ENCODE measurements at regions not wholly inside any gene's neighbourhood (a gene's known extent, or its start where the extent isn't known, plus 50 kb on each side); places are given as distances from the start of the nearest gene placed in this dataset.

DNA sequence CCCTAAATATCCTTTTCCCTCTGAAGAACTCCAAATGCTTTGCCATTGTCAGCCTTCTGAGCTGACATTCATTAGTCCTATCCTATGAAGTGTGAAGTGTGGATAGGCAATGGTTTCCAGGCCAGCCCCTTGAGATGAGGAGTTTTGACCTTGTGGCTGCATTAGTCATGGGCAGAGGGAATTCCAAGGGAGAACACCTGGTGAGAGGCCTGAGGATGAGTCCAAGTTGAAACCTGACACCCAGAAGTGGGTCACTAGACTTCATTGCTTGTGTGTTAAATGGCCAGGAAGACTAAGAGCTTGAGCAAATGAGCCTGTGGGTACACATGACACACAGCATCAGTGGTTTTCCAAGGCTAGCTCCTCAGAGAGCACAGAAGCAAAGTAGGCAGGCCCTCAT lies 260.8 kb downstream of the SKAP2 start:
- intact Hi-C loops (cut with micrococcal nuclease; ENCODE audit: unreplicated experiment), result loop anchor here (1.0 to 5.0 kb wide), 3 partner anchors 35 to 226 kb away; no protein-coding TSS in a partner anchor
- no peak for TF ChIP-seq CTCF (conservative IDR thresholded peaks at IDR 0.05)
- no peak for TF ChIP-seq EZH2 (IDR thresholded peaks at IDR 0.05; ENCODE audit: low read depth)
- Histone ChIP-seq H3K4me1 (replicated peaks; ENCODE audit: insufficient read depth) (peaks cover 24% of the 10 kb centered on the region), H3K79me2 (ENCODE audit: low read depth) (no peaks in the 10 kb centered on the region), H3K27me3 (ENCODE audit: insufficient read depth, low read depth) (no peaks in the 10 kb centered on the region), H2AFZ (no peak overlapping the region), H3K9me3 (ENCODE audit: insufficient read depth, low read depth) (no peaks in the 10 kb centered on the region), H3K27ac (no peak overlapping the region), H3K4me2 (peak overlapping the region; percentile 39), H3K4me3 (no peak overlapping the region), H3F3A (ENCODE audit: insufficient read depth, low read depth) (peaks cover 9% of the 10 kb centered on the region; the same call in 1 of the 2 replicates), H4K20me1 (ENCODE audit: insufficient read depth) (no peaks in the 10 kb centered on the region), H3K9me2 (ENCODE audit: insufficient read depth) (no peaks in the 10 kb centered on the region), H3K36me3 (ENCODE audit: low read depth) (no peaks in the 10 kb centered on the region)
- ChIA-PET CTCF (no interaction called here), POLR2A (ENCODE audit: unreplicated experiment) (interaction anchor here (0.7 kb wide), 1 partner anchor 65 kb away, joined by 4 read pairs; no protein-coding TSS in a partner anchor)
- BruUV-seq (replicated peaks), result no TSS peak
- peak; percentile 79 to 99 for DNase-seq

GRCh38 chr7:26608402-26608801 lies 256.0 kb downstream of the SKAP2 start:
- Histone ChIP-seq H3K4me2 (no peak overlapping the region), H3K4me1 (replicated peaks; ENCODE audit: insufficient read depth) (peaks cover 17% of the 10 kb centered on the region), H3K36me3 (ENCODE audit: low read depth) (no peaks in the 10 kb centered on the region), H4K20me1 (ENCODE audit: insufficient read depth) (no peaks in the 10 kb centered on the region), H3K9me3 (ENCODE audit: insufficient read depth, low read depth) (no peaks in the 10 kb centered on the region), H3K4me3 (no peak overlapping the region), H3F3A (ENCODE audit: insufficient read depth, low read depth) (peaks cover 9% of the 10 kb centered on the region; the same call in 1 of the 2 replicates), H2AFZ (no peak overlapping the region), H3K27ac (no peak overlapping the region), H3K9me2 (ENCODE audit: insufficient read depth) (no peaks in the 10 kb centered on the region), H3K79me2 (ENCODE audit: low read depth) (no peaks in the 10 kb centered on the region), H3K27me3 (ENCODE audit: insufficient read depth, low read depth) (no peaks in the 10 kb centered on the region)
- BruUV-seq (replicated peaks), result no TSS peak
- ChIA-PET POLR2A (ENCODE audit: unreplicated experiment) (interaction anchor here (0.6 kb wide), 2 partner anchors 89 to 174 kb away, joined by 4 read pairs; no protein-coding TSS in a partner anchor), CTCF (no interaction called here)
- TF ChIP-seq CTCF (conservative IDR thresholded peaks at IDR 0.05), result no peak
- no peak for TF ChIP-seq EZH2 (IDR thresholded peaks at IDR 0.05; ENCODE audit: low read depth)
- DNase-seq, result no peak
- intact Hi-C loops (cut with micrococcal nuclease; ENCODE audit: unreplicated experiment), result no loop called here

DNA sequence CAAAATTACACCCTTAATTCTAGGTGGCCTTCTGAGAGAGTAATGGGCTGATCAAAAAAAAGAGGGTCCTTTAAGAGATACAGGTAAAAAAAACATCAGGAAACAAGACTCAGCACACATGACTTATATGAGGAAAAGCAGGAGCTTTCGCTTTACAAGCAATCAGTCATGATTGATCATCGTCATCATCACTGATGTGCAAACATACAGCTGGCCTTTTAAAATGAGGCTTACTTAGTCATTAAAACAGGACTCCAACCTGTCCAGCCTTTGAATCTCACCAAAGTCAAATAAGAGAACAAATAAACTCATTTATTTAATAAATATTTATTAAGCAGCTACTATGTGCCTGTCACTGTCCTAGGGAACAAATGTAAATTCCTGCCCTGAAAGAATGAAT lies 255.3 kb downstream of the SKAP2 start:
- H3K4me2 ChIP-seq, result no peak overlapping the region
- TF ChIP-seq EZH2 (IDR thresholded peaks at IDR 0.05; ENCODE audit: low read depth) (no peak), CTCF (conservative IDR thresholded peaks at IDR 0.05) (no peak)

More for the DNA sequence above, 255.3 kb downstream of the SKAP2 start:
- H2AFZ ChIP-seq, result no peak overlapping the region
- POLR2A ChIA-PET (ENCODE audit: unreplicated experiment), result interaction anchor here (0.6 kb wide), 1 partner anchor 175 kb away, joined by 4 read pairs; no protein-coding TSS in a partner anchor
- intact Hi-C loops (cut with micrococcal nuclease; ENCODE audit: unreplicated experiment), result no loop called here
- no peaks in the 10 kb centered on the region for H3K9me2 ChIP-seq (ENCODE audit: insufficient read depth)
- no peaks in the 10 kb centered on the region for H3K27me3 ChIP-seq (ENCODE audit: insufficient read depth, low read depth)
- H3K4me1 ChIP-seq (replicated peaks; ENCODE audit: insufficient read depth), result peaks cover 10% of the 10 kb centered on the region
- H3K27ac ChIP-seq, result no peak overlapping the region
- CTCF ChIA-PET, result no interaction called here
- no peaks in the 10 kb centered on the region for H3K9me3 ChIP-seq (ENCODE audit: insufficient read depth, low read depth)
- no peaks in the 10 kb centered on the region for H4K20me1 ChIP-seq (ENCODE audit: insufficient read depth)
- no peaks in the 10 kb centered on the region for H3K79me2 ChIP-seq (ENCODE audit: low read depth)
- H3K36me3 ChIP-seq (ENCODE audit: low read depth), result no peaks in the 10 kb centered on the region
- no peak overlapping the region for H3K4me3 ChIP-seq
- peaks cover 6% of the 10 kb centered on the region; the same call in 1 of the 2 replicates for H3F3A ChIP-seq (ENCODE audit: insufficient read depth, low read depth)
- DNase-seq, result no peak
- BruUV-seq (replicated peaks), result no TSS peak
